Activated naive CD8-positive, alpha-beta T cell treated with anti-CD3 and anti-CD28 coated beads, Interleukin-2, amount 10 ng/mL, durations not matched to agents 7 days and 5 days (primary cell): ENCODE measurements at regions not wholly inside any gene's neighbourhood (a gene's known extent, or its start where the extent isn't known, plus 50 kb on each side); places are given as distances from the start of the nearest gene placed in this dataset.

ENCODE experiments used
- ATAC-seq: fragments of 150-1000 bp; cut with Tn5 transposase; one replicate; pipeline ENCODE4 v1.10.0; 2021; ENCODE audit warnings: low read depth, moderate library complexity
- POLR2A ChIA-PET: fragments of 350-600 bp; sonication (Branson Sonifier 250); formaldehyde crosslinking; loops from one replicate; lab custom pipeline; 2021; ENCODE audit warnings: antibody characterized with exemption; lab: Charles Lee
- DNase-seq: peaks from one replicate; pipeline ENCODE4 v3.0.0; 2021
- H3K27ac Mint-ChIP-seq: one replicate; pipeline ENCODE4 v1.8.0; 2022; ENCODE audit warnings: mild to moderate bottlenecking, mixed read lengths
- H3K27me3 Mint-ChIP-seq: one replicate; pipeline ENCODE4 v1.8.0; 2022; ENCODE audit warnings: mild to moderate bottlenecking, moderate library complexity, mixed read lengths
- H3K36me3 Mint-ChIP-seq: one replicate; pipeline ENCODE4 v1.8.0; 2021; ENCODE audit warnings: mild to moderate bottlenecking, mixed read lengths
- H3K4me1 Mint-ChIP-seq: one replicate; pipeline ENCODE4 v1.8.0; 2021; ENCODE audit warnings: mixed read lengths
- H3K4me3 Mint-ChIP-seq: one replicate; pipeline ENCODE4 v1.8.0; 2022; ENCODE audit warnings: mild to moderate bottlenecking, moderate library complexity, mixed read lengths
- H3K9me3 Mint-ChIP-seq: one replicate; pipeline ENCODE4 v1.8.0; 2021; ENCODE audit warnings: mixed read lengths

GRCh38 chr3:30277494-30277893, 328.9 kb upstream of the TGFBR2 start:
- no peaks in the 10 kb centered on the region for H3K27me3 Mint-ChIP-seq
- POLR2A ChIA-PET = no interaction called here
- DNase-seq = no peak
- H3K36me3 Mint-ChIP-seq = peaks cover 10% of the 10 kb centered on the region
- H3K4me1 Mint-ChIP-seq = no peaks in the 10 kb centered on the region
- ATAC-seq = no peak
- no peak overlapping the region for H3K27ac Mint-ChIP-seq
- H3K9me3 Mint-ChIP-seq = peaks cover 19% of the 10 kb centered on the region
- no peak overlapping the region for H3K4me3 Mint-ChIP-seq

DNA sequence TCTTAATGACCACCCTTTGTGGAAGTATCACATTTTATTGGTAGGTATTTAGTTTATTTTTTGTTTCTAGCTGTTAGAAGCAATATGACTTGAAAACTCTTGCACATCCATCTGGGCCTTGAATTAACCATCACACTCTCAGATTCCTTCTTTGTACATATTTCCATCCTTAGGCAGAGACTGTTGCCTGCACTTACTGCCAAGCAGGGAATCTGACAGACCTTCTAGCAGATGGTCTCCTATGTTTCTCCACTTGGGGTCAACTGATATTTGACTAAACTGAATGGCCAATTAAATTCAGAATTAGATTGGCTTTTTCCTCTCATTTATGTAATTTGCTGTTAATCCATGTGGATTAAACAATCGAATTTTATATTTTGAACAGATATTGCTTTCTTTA, 324.9 kb upstream of the TGFBR2 start:
- peaks cover 6% of the 10 kb centered on the region for H3K36me3 Mint-ChIP-seq
- no peak overlapping the region for H3K27ac Mint-ChIP-seq
- DNase-seq (no peak), ATAC-seq (no peak)
- no peaks in the 10 kb centered on the region for H3K27me3 Mint-ChIP-seq
- H3K4me3 Mint-ChIP-seq = no peak overlapping the region
- POLR2A ChIA-PET = no interaction called here
- H3K4me1 Mint-ChIP-seq = peaks cover 6% of the 10 kb centered on the region
- peaks cover 15% of the 10 kb centered on the region for H3K9me3 Mint-ChIP-seq

DNA sequence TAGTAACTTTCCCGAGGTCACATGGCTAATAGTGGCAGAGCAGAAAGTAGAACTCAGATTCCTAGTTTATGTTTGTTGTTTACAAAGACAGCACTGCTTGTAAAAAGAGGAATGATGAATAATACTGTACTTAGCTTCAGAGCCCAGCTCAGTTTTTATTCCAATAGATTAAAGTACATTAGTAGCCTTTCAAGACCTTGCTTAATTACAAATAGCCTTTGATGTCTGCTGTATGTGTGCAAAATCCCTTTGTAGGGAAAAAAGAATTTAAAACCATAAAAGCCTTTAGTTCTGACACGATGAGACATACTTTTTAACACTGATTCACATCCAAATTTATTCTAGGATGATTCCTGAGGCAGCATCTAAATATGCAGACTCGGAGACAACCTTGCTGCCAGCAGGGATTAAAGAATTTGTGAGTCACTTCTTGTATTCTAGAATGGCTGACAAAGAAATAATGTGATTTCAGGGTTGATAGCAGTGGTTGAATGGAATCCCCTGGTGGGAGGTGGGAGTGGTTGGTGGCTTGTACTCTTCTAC, 324.2 kb upstream of the TGFBR2 start:
- peaks cover 17% of the 10 kb centered on the region for H3K9me3 Mint-ChIP-seq
- H3K27me3 Mint-ChIP-seq = no peaks in the 10 kb centered on the region
- DNase-seq (no peak), ATAC-seq (no peak)
- H3K27ac Mint-ChIP-seq = no peak overlapping the region
- peaks cover 6% of the 10 kb centered on the region for H3K36me3 Mint-ChIP-seq
- peaks cover 6% of the 10 kb centered on the region for H3K4me1 Mint-ChIP-seq
- no peak overlapping the region for H3K4me3 Mint-ChIP-seq
- POLR2A ChIA-PET = no interaction called here

- POLR2A ChIA-PET = interaction anchor here (0.6 kb wide), 1 partner anchor 11 kb away, joined by 3 read pairs; no protein-coding TSS in a partner anchor
- peaks cover 18% of the 10 kb centered on the region for H3K4me1 Mint-ChIP-seq
Measured at GRCh38 chr3:30285188-30286006, 321.0 kb upstream of the TGFBR2 start.

GRCh38 chr3:30286007-30286669, 320.3 kb upstream of the TGFBR2 start:
- Mint-ChIP-seq H3K27ac (no peak overlapping the region), H3K4me1 (peaks cover 19% of the 10 kb centered on the region), H3K9me3 (peaks cover 5% of the 10 kb centered on the region), H3K27me3 (no peaks in the 10 kb centered on the region), H3K4me3 (no peak overlapping the region), H3K36me3 (no peaks in the 10 kb centered on the region)
- no peak for DNase-seq
- POLR2A ChIA-PET = no interaction called here
- no peak for ATAC-seq

More at GRCh38 chr3:30285188-30286006, 321.0 kb upstream of the TGFBR2 start:
- Mint-ChIP-seq H3K36me3 (no peaks in the 10 kb centered on the region), H3K27me3 (no peaks in the 10 kb centered on the region), H3K9me3 (peaks cover 5% of the 10 kb centered on the region), H3K27ac (no peak overlapping the region), H3K4me3 (no peak overlapping the region)
- DNase-seq (no peak), ATAC-seq (no peak)

GRCh38 chr3:30286811-30287210, 319.6 kb upstream of the TGFBR2 start:
- H3K36me3 Mint-ChIP-seq = no peaks in the 10 kb centered on the region
- no peaks in the 10 kb centered on the region for H3K27me3 Mint-ChIP-seq
- H3K4me1 Mint-ChIP-seq = peaks cover 19% of the 10 kb centered on the region
- no peak for DNase-seq
- peaks cover 2% of the 10 kb centered on the region for H3K9me3 Mint-ChIP-seq
- no peak for ATAC-seq
- POLR2A ChIA-PET = no interaction called here
- H3K4me3 Mint-ChIP-seq = no peak overlapping the region
- no peak overlapping the region for H3K27ac Mint-ChIP-seq

DNA sequence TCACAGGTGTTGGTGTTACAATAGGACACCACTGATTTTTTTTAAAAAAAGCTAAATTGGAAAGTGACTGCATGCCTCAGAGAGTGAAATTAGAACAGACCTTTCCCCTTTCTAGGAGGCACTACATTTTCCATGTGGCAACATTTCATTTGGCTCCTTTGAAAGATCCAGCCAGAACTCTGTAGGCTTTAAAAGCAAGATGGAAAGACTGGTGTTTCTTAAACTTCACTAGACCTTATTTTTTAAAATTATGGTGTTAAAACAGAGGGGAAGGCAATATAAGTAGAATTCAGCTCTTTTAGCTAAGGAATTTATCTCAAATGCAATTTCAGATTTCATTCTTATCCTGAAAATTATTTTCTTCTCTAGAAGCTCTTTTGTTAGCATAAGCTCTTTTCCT, 317.6 kb upstream of the TGFBR2 start:
- H3K4me1 Mint-ChIP-seq = peaks cover 19% of the 10 kb centered on the region
- H3K27ac Mint-ChIP-seq = no peak overlapping the region
- peaks cover 2% of the 10 kb centered on the region for H3K9me3 Mint-ChIP-seq
- no peaks in the 10 kb centered on the region for H3K36me3 Mint-ChIP-seq
- no peak for DNase-seq
- no peak overlapping the region for H3K4me3 Mint-ChIP-seq
- H3K27me3 Mint-ChIP-seq = no peaks in the 10 kb centered on the region
- ATAC-seq = no peak
- POLR2A ChIA-PET = no interaction called here

- peaks cover 17% of the 10 kb centered on the region for H3K4me1 Mint-ChIP-seq
- H3K4me3 Mint-ChIP-seq = no peak overlapping the region
- DNase-seq (no peak), ATAC-seq (peak; percentile 79)
- H3K27me3 Mint-ChIP-seq = no peaks in the 10 kb centered on the region
- POLR2A ChIA-PET = no interaction called here
- no peaks in the 10 kb centered on the region for H3K36me3 Mint-ChIP-seq
- H3K27ac Mint-ChIP-seq = no peak overlapping the region
- H3K9me3 Mint-ChIP-seq = peaks cover 4% of the 10 kb centered on the region
Measured at GRCh38 chr3:30289324-30289723, 317.1 kb upstream of the TGFBR2 start.

- POLR2A ChIA-PET = no interaction called here
- Mint-ChIP-seq H3K36me3 (no peaks in the 10 kb centered on the region), H3K9me3 (peaks cover 4% of the 10 kb centered on the region), H3K4me1 (peaks cover 17% of the 10 kb centered on the region), H3K4me3 (no peak overlapping the region), H3K27me3 (no peaks in the 10 kb centered on the region), H3K27ac (no peak overlapping the region)
- DNase-seq = no peak
- no peak for ATAC-seq
Measured at GRCh38 chr3:30289766-30290165, 316.6 kb upstream of the TGFBR2 start.

- H3K9me3 Mint-ChIP-seq = peaks cover 4% of the 10 kb centered on the region
- DNase-seq = peak; percentile 25
Measured at GRCh38 chr3:30290479-30290878, 315.9 kb upstream of the TGFBR2 start.

DNA sequence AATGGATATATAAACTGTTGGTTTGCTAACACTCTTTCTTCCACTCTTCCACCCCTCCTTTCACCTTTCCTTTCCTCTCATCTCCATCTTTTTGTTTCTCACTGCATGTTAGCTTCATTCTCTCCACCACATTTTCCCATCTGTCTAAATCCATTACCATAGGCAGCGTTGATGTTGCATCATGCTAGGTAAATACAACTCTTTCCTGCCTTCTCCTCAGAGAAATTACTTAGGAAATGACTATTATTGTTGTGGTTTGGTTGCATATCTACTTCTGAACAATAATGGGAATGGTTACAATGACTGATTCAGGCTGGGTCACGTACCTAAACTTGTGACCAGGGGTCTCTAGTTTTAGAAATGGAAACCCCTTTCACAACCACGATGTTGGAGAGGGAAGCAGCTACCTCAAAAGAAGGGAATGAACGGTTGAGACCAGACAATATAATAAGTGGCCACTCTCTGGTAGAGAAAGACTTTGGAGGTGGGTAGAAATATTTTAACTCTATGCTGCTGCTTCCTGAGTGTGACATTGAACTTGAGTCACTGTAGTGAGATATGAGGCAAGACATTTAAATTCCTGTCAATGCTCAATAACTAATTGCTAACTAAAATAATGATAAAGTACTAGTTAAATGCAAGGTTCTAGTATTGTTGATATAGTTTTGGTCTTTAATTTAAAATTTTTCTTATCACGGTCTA, 314.1 kb upstream of the TGFBR2 start:
- H3K4me1 Mint-ChIP-seq = peaks cover 15% of the 10 kb centered on the region
- POLR2A ChIA-PET = no interaction called here
- ATAC-seq (no peak), DNase-seq (no peak)
- no peaks in the 10 kb centered on the region for H3K27me3 Mint-ChIP-seq
- no peak overlapping the region for H3K27ac Mint-ChIP-seq
- no peaks in the 10 kb centered on the region for H3K36me3 Mint-ChIP-seq
- H3K9me3 Mint-ChIP-seq = peaks cover 2% of the 10 kb centered on the region
- H3K4me3 Mint-ChIP-seq = no peak overlapping the region

More at GRCh38 chr3:30290479-30290878, 315.9 kb upstream of the TGFBR2 start:
- Mint-ChIP-seq H3K4me3 (no peak overlapping the region), H3K27ac (no peak overlapping the region), H3K4me1 (peaks cover 17% of the 10 kb centered on the region), H3K27me3 (no peaks in the 10 kb centered on the region), H3K36me3 (no peaks in the 10 kb centered on the region)
- no peak for ATAC-seq
- POLR2A ChIA-PET = no interaction called here

GRCh38 chr3:30293621-30294240, 312.7 kb upstream of the TGFBR2 start:
- no peak overlapping the region for H3K27ac Mint-ChIP-seq
- no peaks in the 10 kb centered on the region for H3K36me3 Mint-ChIP-seq
- ATAC-seq (no peak), DNase-seq (no peak)
- H3K27me3 Mint-ChIP-seq = no peaks in the 10 kb centered on the region
- H3K4me1 Mint-ChIP-seq = peaks cover 13% of the 10 kb centered on the region
- peaks cover 2% of the 10 kb centered on the region for H3K9me3 Mint-ChIP-seq
- no peak overlapping the region for H3K4me3 Mint-ChIP-seq
- POLR2A ChIA-PET = no interaction called here

- Mint-ChIP-seq H3K27ac (no peak overlapping the region), H3K4me1 (peaks cover 11% of the 10 kb centered on the region), H3K9me3 (peaks cover 2% of the 10 kb centered on the region), H3K4me3 (no peak overlapping the region), H3K27me3 (no peaks in the 10 kb centered on the region), H3K36me3 (peaks cover under 1% of the 10 kb centered on the region)
- ATAC-seq = no peak
- no peak for DNase-seq
- POLR2A ChIA-PET = no interaction called here
Measured at GRCh38 chr3:30294241-30294667, 312.1 kb upstream of the TGFBR2 start.
